ENCODE measurements at regions not wholly inside any gene's neighbourhood (a gene's known extent, or its start where the extent isn't known, plus 50 kb on each side); places are given as distances from the start of the nearest gene placed in this dataset.
"Not testable (repeated sequence)": the region's sequence is repeated elsewhere in the genome, so short reads cannot be mapped to it uniquely, and the experiment has no call there.

GRCh38 chr12:46515829-46516228 is 143.3 kb upstream of the SLC38A2 start:
- DNase-seq: no peak

- DNase-seq: no peak
Observed at GRCh38 chr12:46514886-46515285, 142.3 kb upstream of the SLC38A2 start.

GRCh38 chr12:46510257-46510656 is 137.7 kb upstream of the SLC38A2 start:
- DNase-seq: not testable (repeated sequence)

- no peak for DNase-seq
Observed at GRCh38 chr12:46509135-46509534, 136.6 kb upstream of the SLC38A2 start.

GRCh38 chr12:46508651-46509050 is 136.1 kb upstream of the SLC38A2 start:
- no peak for DNase-seq

- no peak for DNase-seq
Observed at GRCh38 chr12:46507766-46508165, 135.2 kb upstream of the SLC38A2 start.

- no peak for DNase-seq
Observed at GRCh38 chr12:46506961-46507360, 134.4 kb upstream of the SLC38A2 start.

- no peak for DNase-seq
Observed at GRCh38 chr12:46506198-46506597, 133.6 kb upstream of the SLC38A2 start.

GRCh38 chr12:46504494-46504893 is 131.9 kb upstream of the SLC38A2 start:
- no peak for DNase-seq

- DNase-seq: no peak
Observed at GRCh38 chr12:46503637-46504175, 131.1 kb upstream of the SLC38A2 start.

- DNase-seq: no peak
Observed at GRCh38 chr12:46500673-46501072, 128.1 kb upstream of the SLC38A2 start.

- no peak for DNase-seq
Observed at GRCh38 chr12:46499901-46500300, 127.3 kb upstream of the SLC38A2 start.

- no peak for DNase-seq
Observed at GRCh38 chr12:46499226-46499625, 126.7 kb upstream of the SLC38A2 start.

GRCh38 chr12:46497739-46498138 is 125.2 kb upstream of the SLC38A2 start:
- DNase-seq: no peak

GRCh38 chr12:46494424-46494823 is 121.9 kb upstream of the SLC38A2 start:
- DNase-seq: no peak

GRCh38 chr12:46493834-46494181 is 121.2 kb upstream of the SLC38A2 start:
- no peak for DNase-seq

GRCh38 chr12:46493150-46493833 is 120.7 kb upstream of the SLC38A2 start:
- DNase-seq: no peak

- DNase-seq: no peak
Observed at GRCh38 chr12:46492471-46493085, 120.0 kb upstream of the SLC38A2 start.

- no peak for DNase-seq
Observed at GRCh38 chr12:46491548-46491947, 119.0 kb upstream of the SLC38A2 start.

- no peak for DNase-seq
Observed at GRCh38 chr12:46490635-46491034, 118.1 kb upstream of the SLC38A2 start.

- DNase-seq: no peak
Observed at GRCh38 chr12:46489951-46490388, 117.4 kb upstream of the SLC38A2 start.

GRCh38 chr12:46487567-46488131 is 115.1 kb upstream of the SLC38A2 start:
- DNase-seq: no peak

GRCh38 chr12:46486588-46486987 is 114.0 kb upstream of the SLC38A2 start:
- no peak for DNase-seq

GRCh38 chr12:46485853-46486252 is 113.3 kb upstream of the SLC38A2 start:
- DNase-seq: no peak

Data from NCI-H526 treated with DMSO at 0.1 percent for 48 hours (cell line).